T follicular helper cell (primary cell): ENCODE measurements at regions not wholly inside any gene's neighbourhood (a gene's known extent, or its start where the extent isn't known, plus 50 kb on each side); places are given as distances from the start of the nearest gene placed in this dataset.
A peak's percentile ranks its signal among the peaks of the same experiment; 100 is the strongest.

Experiments used
- DNase-seq: peaks from one replicate; pipeline ENCODE4 v3.0.0-alpha.2; 2020; ENCODE audit warnings: low read depth

DNA sequence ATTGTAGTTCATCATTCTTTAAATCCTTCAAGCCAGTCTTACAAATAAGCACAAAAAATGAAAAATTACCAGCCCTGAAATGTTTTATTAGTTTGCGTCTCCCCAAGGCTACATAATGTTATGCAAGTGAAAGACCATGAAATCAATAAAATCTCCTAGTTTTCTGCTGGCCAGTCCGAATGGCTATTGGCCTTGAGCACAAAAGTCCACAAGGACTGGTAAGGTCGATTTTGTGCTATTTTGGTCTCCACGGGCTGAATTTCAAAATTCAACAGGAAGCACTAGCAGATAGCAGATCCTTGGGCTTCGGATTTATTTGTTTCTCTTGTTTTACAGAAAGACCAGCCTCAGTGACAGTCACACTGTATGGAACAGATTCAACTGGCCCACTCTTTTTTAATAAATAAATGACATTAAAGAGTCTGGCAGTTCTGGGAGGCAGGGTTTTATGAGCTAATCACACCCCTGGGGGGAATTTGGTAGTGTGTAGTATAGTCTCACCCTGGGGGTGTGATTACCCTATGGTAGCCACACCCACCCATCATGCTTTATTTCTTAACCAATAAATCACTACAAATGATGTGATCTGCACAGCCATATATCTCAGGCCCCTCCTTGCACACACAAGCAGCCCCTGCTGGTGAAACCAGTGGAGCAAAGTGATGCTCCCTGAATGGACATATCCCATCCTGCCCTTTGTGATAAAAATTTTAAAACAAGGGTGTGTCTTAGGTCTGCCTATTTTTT, 51.1 kb upstream of the TMEM33 start:
- no peak for DNase-seq

GRCh38 chr4:41882625-41883347, 52.4 kb upstream of the TMEM33 start:
- peak; percentile 12 for DNase-seq

DNA sequence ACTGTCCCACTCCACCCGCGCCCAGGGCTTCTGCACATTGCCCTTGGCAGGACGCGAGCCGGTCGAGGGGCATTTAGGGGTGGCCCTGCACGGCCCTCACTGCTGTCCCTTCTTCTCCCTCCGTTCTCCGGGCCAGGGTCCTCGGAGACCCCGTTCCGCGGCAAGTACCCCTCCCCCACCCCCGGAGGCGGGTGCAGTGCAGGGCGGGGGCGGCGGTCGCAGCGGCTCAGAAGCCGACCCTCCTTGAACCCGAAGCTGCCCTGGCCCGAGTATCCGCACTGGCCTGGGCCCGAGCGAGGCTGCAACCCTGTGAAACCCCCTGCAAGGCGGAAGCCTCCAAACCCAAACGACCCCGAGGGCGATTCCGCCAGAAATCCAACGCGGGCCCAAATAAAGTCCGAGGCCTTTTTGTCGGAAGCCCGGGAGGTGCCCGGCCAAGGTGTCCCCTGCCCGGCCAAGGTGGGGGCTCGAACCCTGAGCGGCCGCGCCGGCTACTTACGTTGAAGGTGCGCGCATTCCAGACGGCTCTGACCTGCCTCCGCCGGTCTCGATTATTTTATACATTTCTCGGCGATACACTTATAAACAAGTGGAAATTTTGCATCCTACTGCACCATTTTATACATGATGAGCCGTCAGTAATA, 53.1 kb upstream of the TMEM33 start:
- no peak for DNase-seq

DNA sequence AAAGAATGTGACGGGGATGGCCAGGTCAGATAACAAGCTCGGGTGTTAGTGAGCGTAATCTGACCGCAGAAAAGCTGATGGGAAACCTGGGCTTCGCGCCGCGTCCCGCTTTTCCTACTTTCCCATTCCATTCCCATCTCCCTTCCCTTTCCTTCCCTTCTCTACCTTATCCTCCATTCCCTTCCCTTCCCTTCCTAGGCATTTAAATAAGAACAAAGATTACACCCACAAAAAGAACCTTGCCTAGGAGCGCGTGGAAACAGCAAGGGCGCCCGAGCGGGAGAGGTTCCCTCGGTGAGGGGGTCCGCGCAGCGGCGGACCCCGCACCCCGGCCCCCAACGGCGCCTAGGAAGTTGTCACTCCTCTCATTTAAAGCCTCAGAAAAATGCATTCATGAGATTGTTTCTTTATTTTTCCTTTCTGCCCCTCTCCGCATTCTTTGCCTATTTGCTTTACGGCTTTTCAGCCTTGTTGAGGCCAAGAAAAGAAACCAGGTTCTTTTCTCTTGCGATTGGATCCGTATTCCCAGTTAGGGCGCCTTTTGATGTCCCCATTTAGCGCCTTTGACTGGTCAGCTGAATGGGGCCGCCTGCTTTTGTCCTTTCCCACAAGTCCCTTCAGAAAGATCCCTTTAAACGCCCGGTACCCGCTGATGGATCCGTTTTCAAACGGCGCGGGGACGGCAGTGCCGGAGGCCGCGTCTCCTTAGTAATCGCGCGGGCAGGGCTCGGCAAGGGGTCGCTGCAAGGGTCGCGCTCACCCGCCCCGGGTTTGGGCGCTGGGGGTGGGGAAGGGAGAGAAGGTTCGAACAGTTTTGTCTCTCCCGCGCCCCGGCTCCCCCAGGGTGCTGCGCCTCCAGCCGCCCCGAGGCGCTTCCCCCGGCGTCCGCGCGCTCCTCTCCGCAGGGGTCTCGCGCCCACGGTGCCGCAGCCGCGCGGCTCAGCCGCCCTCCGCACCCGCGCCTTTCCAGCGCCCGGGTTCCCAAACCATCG, 54.1 kb upstream of the TMEM33 start:
- no peak for DNase-seq

- no peak for DNase-seq
Observed at GRCh38 chr4:41880022-41880837, 55.0 kb upstream of the TMEM33 start.

DNA sequence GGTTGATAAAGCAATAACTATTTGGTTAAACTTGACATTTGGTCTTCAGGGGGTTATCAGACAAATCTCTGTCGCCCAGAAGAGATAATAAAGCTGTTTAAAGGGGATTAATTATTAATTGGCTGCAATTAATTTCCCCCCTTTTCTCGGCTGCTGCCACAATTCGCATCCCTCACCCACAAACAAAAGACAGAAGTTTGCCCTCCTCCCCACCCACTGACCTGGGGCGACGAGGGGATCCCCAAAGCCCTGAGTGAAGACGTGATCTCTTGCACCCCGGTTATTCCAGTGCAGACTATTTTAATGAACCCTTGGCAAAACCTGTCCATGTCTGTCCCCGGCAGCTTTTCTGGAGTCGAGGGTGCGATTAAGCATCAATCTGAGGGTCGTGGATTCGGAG, 55.7 kb upstream of the TMEM33 start:
- no peak for DNase-seq

GRCh38 chr4:41878991-41879491, 56.2 kb upstream of the TMEM33 start:
- DNase-seq: no peak

GRCh38 chr4:41878170-41878969, 56.9 kb upstream of the TMEM33 start:
- DNase-seq: no peak

GRCh38 chr4:41877020-41877796, 58.0 kb upstream of the TMEM33 start:
- DNase-seq: no peak

GRCh38 chr4:41874873-41875272, 60.4 kb upstream of the TMEM33 start:
- DNase-seq: no peak

DNA sequence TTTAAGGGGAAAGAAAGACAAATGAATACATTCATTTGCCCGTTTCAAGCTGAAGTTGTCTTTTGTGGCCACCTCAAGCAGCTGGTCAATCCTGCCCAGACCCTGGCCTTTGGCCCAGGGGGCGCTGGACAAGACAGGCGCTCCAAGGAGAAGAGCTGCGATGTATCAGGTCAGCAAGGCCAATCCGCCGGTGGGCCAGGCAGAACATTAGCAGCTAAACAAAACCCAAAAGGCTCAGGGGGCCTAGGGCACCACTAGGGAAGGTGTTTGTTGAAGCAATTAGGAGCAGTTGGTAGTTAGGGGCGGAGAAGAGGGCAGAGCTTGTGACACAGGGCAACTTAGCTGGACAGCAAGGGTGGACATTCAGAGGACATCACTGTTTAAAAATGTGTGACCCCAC, 60.8 kb upstream of the TMEM33 start:
- no peak for DNase-seq

DNA sequence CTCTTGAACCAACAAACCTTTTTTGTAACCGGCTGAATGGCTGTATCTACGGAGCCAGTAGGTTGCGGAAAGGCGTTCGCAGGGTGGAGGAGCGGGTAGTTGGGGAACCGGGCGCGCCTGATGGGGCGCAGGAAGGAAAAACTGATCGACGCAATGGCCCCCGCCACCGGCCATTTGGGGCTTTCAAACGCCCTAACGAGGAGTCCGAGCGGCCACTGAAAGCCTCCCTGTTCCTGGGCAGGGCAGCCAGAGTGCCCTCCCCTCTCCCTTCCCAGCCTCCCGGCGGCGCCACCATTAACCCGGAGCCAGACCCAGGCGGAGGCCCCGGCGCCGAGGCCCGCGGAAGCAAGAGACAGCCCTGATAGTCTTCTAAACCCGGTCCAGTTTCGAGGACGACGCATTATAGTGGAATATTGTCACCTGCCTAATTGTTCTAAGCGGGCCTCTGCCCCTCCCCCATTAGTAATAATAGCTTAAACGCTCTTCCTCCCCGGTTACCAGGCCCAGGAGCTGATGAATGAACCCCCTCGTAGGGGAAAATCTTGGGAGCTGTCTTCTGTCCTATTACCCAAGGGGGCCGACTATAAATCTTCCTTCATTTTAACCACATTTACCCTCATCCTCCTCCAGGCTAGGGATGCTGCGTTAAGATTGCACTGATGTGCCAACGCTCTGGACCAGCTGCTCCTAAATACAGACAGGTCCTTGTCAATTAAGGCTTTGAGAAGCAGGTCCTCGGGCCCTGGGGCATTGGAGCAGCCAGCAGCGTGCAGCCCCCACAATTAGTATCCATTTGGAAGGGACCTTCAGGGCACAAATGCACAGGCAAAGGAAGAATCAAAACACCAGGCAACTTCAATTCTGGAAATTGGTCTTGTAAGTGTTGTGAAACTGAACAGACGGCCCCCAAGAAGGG, 61.6 kb upstream of the TMEM33 start:
- DNase-seq: no peak

DNA sequence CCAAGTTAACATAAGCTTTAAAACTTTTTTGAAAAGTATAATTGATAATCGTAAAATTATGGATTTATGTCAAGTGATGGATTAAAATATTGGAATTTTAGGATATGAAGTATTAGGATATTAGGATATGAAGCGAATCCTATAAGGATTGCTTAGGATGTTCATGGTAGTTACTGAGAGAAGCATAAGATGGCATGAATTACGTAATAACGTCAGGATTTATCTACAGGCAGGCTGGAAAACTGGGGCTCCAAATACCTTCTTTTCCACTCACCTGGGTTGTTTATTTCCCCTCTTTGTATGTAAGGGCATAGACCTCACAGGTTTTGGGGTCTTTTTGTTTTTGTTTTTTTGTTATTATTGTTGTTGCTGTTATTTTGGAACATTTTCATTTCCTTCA, 65.2 kb upstream of the TMEM33 start:
- no peak for DNase-seq

DNA sequence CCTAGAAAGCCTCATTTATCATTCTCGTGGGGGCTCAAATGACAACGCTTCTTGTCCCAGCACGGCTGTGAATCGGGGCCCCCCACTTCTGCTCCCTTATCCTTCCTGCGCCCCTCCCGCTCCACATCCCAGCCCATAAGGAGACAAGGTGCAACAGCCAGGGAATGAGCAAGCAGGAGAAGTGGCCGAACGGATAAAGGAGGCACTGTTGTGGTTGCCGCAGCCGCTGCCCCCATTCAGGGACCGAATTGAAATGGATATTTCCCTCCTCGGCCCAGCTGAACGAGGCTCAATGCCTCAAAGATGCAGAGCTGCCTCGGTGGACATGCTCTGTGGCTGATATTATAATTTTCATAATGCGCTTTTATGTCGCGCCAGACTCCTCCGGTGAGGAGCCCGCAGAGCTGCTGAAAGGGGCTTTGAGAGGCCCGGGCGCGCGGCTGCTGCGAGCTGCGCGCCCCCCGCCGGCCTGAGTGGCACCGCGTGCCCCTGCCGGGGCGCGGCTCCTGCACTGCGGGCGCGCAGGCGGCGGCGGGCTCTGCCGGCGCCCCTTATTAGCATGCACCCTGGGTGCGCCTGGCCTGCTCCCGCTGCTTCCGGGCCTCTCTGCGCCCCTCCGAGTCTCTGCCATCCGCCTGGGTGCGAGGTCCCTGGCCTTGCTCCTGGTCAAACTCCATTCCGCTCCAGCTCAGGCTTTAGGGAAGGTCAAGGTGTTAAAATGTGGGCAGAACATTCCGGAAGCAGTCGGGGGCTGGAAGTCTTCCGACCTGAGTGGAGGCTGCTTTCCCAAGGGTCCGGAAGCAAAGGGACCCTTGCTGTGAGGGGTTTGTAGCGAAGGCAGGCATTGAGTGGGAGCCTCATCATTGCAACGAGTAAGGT, 68.2 kb upstream of the TMEM33 start:
- no peak for DNase-seq

DNA sequence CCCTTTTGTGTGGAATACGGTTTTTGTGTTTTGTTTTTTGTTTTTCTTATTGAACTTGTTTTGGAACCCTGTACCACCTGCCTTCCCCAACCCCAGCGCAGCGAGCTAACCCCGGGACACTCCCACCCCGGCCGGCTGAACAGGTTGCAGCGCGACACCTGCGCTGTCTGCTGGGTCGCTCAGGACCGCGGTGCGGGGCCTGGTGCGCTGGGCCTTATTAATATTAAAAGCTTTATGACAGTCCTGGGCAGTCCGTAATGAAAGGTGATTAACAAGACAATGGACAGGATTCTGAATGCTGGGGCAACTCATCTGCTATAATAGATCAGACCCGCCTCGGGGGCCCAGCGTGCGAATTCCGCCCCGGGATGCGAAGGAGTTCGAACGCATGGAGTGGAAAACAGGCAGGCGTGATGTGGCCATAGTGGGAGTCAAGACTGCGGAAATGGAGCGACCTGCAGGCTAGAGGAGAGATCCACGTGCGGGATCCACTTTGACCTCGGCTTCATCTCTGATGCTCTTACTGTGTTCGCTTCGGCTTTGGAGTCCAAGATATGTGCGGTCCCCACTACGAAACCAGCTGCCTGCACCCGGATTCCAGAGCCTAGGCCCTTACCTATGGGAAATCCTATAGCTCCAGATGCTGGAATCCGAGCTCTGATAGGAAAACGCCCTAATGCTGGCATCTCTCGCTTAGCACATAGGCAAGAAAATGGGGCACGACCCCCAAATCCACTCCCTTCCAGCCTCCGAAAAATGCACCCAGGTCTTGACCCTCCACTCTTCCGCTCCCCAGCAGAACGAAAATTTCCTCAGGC, 69.0 kb upstream of the TMEM33 start:
- no peak for DNase-seq

DNA sequence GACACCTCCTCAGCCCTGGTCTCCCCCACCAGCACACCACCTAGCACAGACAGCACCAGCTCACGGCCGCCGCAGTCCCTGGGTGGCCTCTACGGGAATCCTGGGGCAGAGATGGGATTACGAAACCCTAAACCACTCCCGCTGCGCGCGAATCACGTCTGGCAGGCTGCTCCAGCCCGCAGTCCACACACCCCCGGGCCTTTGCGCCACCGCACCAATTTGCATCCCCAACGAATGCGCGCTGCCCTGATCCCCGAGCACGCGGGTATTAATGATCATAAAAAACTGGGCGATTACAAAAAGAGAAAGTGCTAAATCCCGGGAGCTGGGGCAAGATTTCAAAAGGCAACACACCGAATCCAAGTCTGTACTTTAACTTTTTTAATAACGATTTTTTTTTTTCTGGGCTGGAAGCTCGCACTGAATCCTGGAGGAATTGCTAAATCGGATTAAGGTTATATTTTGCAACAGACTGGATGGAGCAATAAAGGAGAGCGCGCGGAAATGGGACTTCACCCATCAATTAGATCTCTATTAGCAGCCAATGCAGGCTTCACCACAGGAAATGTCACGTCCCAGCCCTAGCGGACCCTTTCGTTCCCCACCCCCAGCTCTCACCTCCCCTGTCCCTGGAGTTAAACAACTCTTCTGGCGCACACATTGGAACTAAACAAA, 69.8 kb upstream of the TMEM33 start:
- no peak for DNase-seq
